ENCODE measurements at regions not wholly inside any gene's neighbourhood (a gene's known extent, or its start where the extent isn't known, plus 50 kb on each side); places are given as distances from the start of the nearest gene placed in this dataset.

- TF ChIP-seq, protein P1, sequence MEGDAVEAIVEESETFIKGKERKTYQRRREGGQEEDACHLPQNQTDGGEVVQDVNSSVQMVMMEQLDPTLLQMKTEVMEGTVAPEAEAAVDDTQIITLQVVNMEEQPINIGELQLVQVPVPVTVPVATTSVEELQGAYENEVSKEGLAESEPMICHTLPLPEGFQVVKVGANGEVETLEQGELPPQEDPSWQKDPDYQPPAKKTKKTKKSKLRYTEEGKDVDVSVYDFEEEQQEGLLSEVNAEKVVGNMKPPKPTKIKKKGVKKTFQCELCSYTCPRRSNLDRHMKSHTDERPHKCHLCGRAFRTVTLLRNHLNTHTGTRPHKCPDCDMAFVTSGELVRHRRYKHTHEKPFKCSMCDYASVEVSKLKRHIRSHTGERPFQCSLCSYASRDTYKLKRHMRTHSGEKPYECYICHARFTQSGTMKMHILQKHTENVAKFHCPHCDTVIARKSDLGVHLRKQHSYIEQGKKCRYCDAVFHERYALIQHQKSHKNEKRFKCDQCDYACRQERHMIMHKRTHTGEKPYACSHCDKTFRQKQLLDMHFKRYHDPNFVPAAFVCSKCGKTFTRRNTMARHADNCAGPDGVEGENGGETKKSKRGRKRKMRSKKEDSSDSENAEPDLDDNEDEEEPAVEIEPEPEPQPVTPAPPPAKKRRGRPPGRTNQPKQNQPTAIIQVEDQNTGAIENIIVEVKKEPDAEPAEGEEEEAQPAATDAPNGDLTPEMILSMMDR (IDR thresholded peaks at IDR 0.05) = no peak
- no peak for TF ChIP-seq POLR2A (IDR thresholded peaks at IDR 0.05)
These were observed 457.3 kb downstream of the LRIG3 start for GRCh38 chr12:58463051-58463450.
